A549 (cell line): ENCODE measurements at regions not wholly inside any gene's neighbourhood (a gene's known extent, or its start where the extent isn't known, plus 50 kb on each side); places are given as distances from the start of the nearest gene placed in this dataset.

Experiments used
- ATAC-seq, 2 experiments: fragments of 200-7000 bp in 1 of 2; fragments of >200 bp in 1 of 2; cut with Nextera tagmentation in 1 of 2; cut with Tn5 transposase in 1 of 2; 3 replicates each; pipeline versions ENCODE4 v1.8.0 to v1.9.1; 2018 to 2020; ENCODE audit warnings: mild to moderate bottlenecking in 1 of 2, moderate library complexity in 1 of 2
- CTCF ChIA-PET: fragments of 300-600 bp; sonication (Branson Sonifier 250); formaldehyde crosslinking; extraction: SDS; loops from one replicate; lab custom pipeline; 2021; ENCODE audit warnings: antibody characterized with exemption, inconsistent platforms; lab: Yijun Ruan, JAX
- POLR2A ChIA-PET: fragments of 350-600 bp; formaldehyde crosslinking; extraction: SDS; loops from one replicate; lab custom pipeline; 2021; ENCODE audit warnings: antibody characterized with exemption, inconsistent platforms; lab: Yijun Ruan, JAX
- DNase-seq, 2 experiments: peaks; one replicate each; pipeline versions ENCODE4 v3.0.0 to v3.0.0-alpha.2; 2011 to 2016; ENCODE audit warnings: low read depth in 1 of 2, low spot score in 1 of 2
- FAIRE-seq: peaks from 2 replicates; lab custom pipeline; 2011; peaks lifted over from hg19 to GRCh38; lab: Jason Lieb, UNC
- H3K27ac ChIP-seq, 2 experiments: fragments of >200 bp; sonication (Bioruptor Twin); formaldehyde crosslinking; 3 replicates each; pipeline ENCODE4 v1.5.1; 2016 to 2017
- H3K4me1 ChIP-seq: fragments of >200 bp; sonication (Bioruptor Twin); formaldehyde crosslinking; 3 replicates; pipeline ENCODE4 v1.6.1; 2016
- H3K4me2 ChIP-seq: fragments of >200 bp; sonication (Bioruptor Twin); formaldehyde crosslinking; 3 replicates; pipeline ENCODE4 v1.6.1; 2016
- H3K4me3 ChIP-seq: fragments of >200 bp; sonication (Bioruptor Twin); formaldehyde crosslinking; 3 replicates; pipeline ENCODE4 v1.5.1; 2016
- H3K9me3 ChIP-seq: fragments of >200 bp; sonication (Bioruptor Twin); formaldehyde crosslinking; 3 replicates; pipeline ENCODE4 v1.6.1; 2016
- BHLHE40 ChIP-seq: IDR thresholded peaks from 2 replicates; pipeline ENCODE4 v1.6.1; 2012; ENCODE audit warnings: low read depth, low read length, inconsistent platforms
- CBX8 ChIP-seq: fragments of 200-600 bp; sonication (generic); IDR thresholded peaks from 2 replicates; pipeline ENCODE4 v1.6.1; 2016
- CHD2 ChIP-seq: fragments of 150-350 bp; IDR thresholded peaks from 2 replicates; pipeline ENCODE4 v1.6.1; 2014; ENCODE audit warnings: low read length; ENCODE audit not compliant: partially characterized antibody
- EHF ChIP-seq: fragments of 250-450 bp; sonication (Bioruptor Pico); IDR thresholded peaks from 2 replicates; pipeline ENCODE4 v1.5.0; 2020; ENCODE audit warnings: mild to moderate bottlenecking
- EHMT2 ChIP-seq: fragments of 200-600 bp; sonication (generic); IDR thresholded peaks from 2 replicates; pipeline ENCODE4 v1.6.1; 2016; ENCODE audit warnings: antibody characterized with exemption, low read depth, mild to moderate bottlenecking, moderate library complexity
- FOSL2 ChIP-seq, 2 experiments: fragments of 450-650 bp in 1 of 2; fragments of >200 bp in 1 of 2; sonication (Bioruptor Twin) in 1 of 2; formaldehyde crosslinking; IDR thresholded peaks; 2 replicates each; pipeline versions ENCODE4 v1.5.0 to v1.6.1; 2016 to 2020; ENCODE audit warnings: mild to moderate bottlenecking in 1 of 2, moderate library complexity in 1 of 2
- FOXS1 ChIP-seq: fragments of 250-450 bp; sonication (Bioruptor Pico); IDR thresholded peaks from 2 replicates; pipeline ENCODE4 v1.5.0; 2020; ENCODE audit warnings: mild to moderate bottlenecking, moderate library complexity
- GATA3 ChIP-seq: IDR thresholded peaks from 2 replicates; pipeline ENCODE4 v1.6.1; 2012; ENCODE audit warnings: borderline replicate concordance
- HDAC2 ChIP-seq: fragments of 200-600 bp; sonication (generic); IDR thresholded peaks from 2 replicates; pipeline ENCODE4 v1.6.1; 2016
- HOXB5 ChIP-seq: fragments of 250-450 bp; sonication (Bioruptor Pico); IDR thresholded peaks from 2 replicates; pipeline ENCODE4 v1.5.0; 2020; ENCODE audit warnings: mild to moderate bottlenecking, moderate library complexity
- JUN ChIP-seq, 2 experiments: fragments of >200 bp; sonication (Bioruptor Twin); formaldehyde crosslinking; IDR thresholded peaks; 2 replicates in 1 of 2; 3 replicates in 1 of 2; pipeline ENCODE4 v1.6.1; 2016 to 2017
- JUNB ChIP-seq: fragments of >200 bp; sonication (Bioruptor Twin); formaldehyde crosslinking; IDR thresholded peaks from 2 replicates; pipeline ENCODE4 v1.6.1; 2016
- KDM5A ChIP-seq: fragments of 200-600 bp; sonication (generic); IDR thresholded peaks from 2 replicates; pipeline ENCODE4 v1.6.1; 2016; ENCODE audit warnings: antibody characterized with exemption, mild to moderate bottlenecking
- MAZ ChIP-seq: fragments of 150-350 bp; IDR thresholded peaks from 2 replicates; pipeline ENCODE4 v1.6.1; 2014; ENCODE audit warnings: antibody characterized with exemption, low read depth, low read length, borderline replicate concordance
- MYC ChIP-seq: IDR thresholded peaks from 2 replicates; pipeline ENCODE4 v1.6.1; 2012; ENCODE audit warnings: mild to moderate bottlenecking, inconsistent platforms, low read length, improper control_type of control experiment, borderline replicate concordance
- NPAS2 ChIP-seq: fragments of 250-450 bp; sonication (Bioruptor Pico); IDR thresholded peaks from 2 replicates; pipeline ENCODE4 v1.8.0; 2022; ENCODE audit warnings: mild to moderate bottlenecking, moderate library complexity, borderline replicate concordance
- POLR2AphosphoS2 ChIP-seq: conservative IDR thresholded peaks from 2 replicates; pipeline ENCODE4 v1.6.1; 2012; ENCODE audit warnings: low read length, improper control_type of control experiment, inconsistent platforms
- TFCP2L1 ChIP-seq: fragments of 250-450 bp; sonication (Bioruptor Pico); IDR thresholded peaks from 2 replicates; pipeline ENCODE4 v1.5.0; 2021; ENCODE audit warnings: mild to moderate bottlenecking
- ZNF302 ChIP-seq: fragments of 250-450 bp; sonication (Bioruptor Pico); IDR thresholded peaks from 2 replicates; pipeline ENCODE4 v1.9.0; 2021; ENCODE audit warnings: inconsistent platforms, mild to moderate bottlenecking, moderate library complexity
- ZSCAN20 ChIP-seq: fragments of 250-450 bp; sonication (Bioruptor Pico); IDR thresholded peaks from 2 replicates; pipeline ENCODE4 v1.8.0; 2022; ENCODE audit warnings: mild to moderate bottlenecking, moderate library complexity
- WGBS: methylation state at CpG from one replicate; pipeline ENCODE4 v1.1.6; 2017; ENCODE audit errors: missing lambda C conversion rate; 5-methylcytosine and 5-hydroxymethylcytosine counted together
- TF ChIP-seq, protein P1 (sequence below): fragments of 450-650 bp; IDR thresholded peaks from 2 replicates; pipeline ENCODE4 v1.6.1; 2014; ENCODE audit warnings: antibody characterized with exemption
- TF ChIP-seq, protein P2 (sequence below): fragments of >200 bp; sonication (Bioruptor Twin); formaldehyde crosslinking; IDR thresholded peaks from 3 replicates; pipeline ENCODE4 v1.6.1; 2016
- TF ChIP-seq, protein P3 (sequence below): fragments of 250-450 bp; sonication (Bioruptor Pico); IDR thresholded peaks from 2 replicates; pipeline ENCODE4 v1.5.0; 2021; ENCODE audit warnings: mild to moderate bottlenecking, moderate library complexity, borderline replicate concordance
- TF ChIP-seq, protein P4 (sequence below): IDR thresholded peaks from 2 replicates; pipeline ENCODE4 v1.6.1; 2012; ENCODE audit warnings: low read depth, borderline replicate concordance
- TF ChIP-seq, protein P5 (sequence below): fragments of >200 bp; sonication (Bioruptor Twin); formaldehyde crosslinking; IDR thresholded peaks from 2 replicates; pipeline ENCODE4 v1.6.1; 2016
- TF ChIP-seq, protein P6 (sequence below): fragments of 150-350 bp; IDR thresholded peaks from 2 replicates; pipeline ENCODE4 v1.6.1; 2014; ENCODE audit warnings: low read depth, mild to moderate bottlenecking, low read length

DNA sequence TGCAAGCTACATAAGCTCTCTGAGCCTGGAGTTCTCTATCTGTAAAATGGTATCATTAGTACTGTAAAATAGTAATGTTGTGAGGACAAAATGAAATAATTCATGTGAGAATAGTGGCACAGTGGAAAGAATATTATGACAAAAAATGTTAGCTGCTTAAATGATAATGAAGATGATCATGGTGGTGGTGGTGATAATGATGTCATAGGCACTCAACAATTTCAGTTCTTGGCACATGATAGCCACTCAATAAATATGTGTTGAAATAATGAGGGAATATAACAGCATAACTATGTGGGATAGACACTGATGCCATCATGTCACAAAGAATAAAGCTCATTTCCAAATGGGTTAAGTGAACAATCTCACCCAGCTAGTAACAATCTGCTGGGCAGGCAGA is 736.3 kb downstream of the EFNB2 start:
- no peak for DNase-seq
- no peak overlapping the region for H3K27ac ChIP-seq
- no peak overlapping the region for H3K4me3 ChIP-seq
- TF ChIP-seq, protein P1, sequence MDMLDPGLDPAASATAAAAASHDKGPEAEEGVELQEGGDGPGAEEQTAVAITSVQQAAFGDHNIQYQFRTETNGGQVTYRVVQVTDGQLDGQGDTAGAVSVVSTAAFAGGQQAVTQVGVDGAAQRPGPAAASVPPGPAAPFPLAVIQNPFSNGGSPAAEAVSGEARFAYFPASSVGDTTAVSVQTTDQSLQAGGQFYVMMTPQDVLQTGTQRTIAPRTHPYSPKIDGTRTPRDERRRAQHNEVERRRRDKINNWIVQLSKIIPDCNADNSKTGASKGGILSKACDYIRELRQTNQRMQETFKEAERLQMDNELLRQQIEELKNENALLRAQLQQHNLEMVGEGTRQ = no peak
- TF ChIP-seq NPAS2 (CRISPR knock-in tag) (no peak), HOXB5 (CRISPR knock-in tag) (no peak), MYC (no peak), EHMT2 (no peak), EHF (no peak), ZNF302 (CRISPR knock-in tag) (no peak), JUNB (no peak), FOXS1 (CRISPR knock-in tag) (no peak)
- TF ChIP-seq, protein P2, sequence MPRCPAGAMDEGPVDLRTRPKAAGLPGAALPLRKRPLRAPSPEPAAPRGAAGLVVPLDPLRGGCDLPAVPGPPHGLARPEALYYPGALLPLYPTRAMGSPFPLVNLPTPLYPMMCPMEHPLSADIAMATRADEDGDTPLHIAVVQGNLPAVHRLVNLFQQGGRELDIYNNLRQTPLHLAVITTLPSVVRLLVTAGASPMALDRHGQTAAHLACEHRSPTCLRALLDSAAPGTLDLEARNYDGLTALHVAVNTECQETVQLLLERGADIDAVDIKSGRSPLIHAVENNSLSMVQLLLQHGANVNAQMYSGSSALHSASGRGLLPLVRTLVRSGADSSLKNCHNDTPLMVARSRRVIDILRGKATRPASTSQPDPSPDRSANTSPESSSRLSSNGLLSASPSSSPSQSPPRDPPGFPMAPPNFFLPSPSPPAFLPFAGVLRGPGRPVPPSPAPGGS = no peak
- TF ChIP-seq, protein P3, sequence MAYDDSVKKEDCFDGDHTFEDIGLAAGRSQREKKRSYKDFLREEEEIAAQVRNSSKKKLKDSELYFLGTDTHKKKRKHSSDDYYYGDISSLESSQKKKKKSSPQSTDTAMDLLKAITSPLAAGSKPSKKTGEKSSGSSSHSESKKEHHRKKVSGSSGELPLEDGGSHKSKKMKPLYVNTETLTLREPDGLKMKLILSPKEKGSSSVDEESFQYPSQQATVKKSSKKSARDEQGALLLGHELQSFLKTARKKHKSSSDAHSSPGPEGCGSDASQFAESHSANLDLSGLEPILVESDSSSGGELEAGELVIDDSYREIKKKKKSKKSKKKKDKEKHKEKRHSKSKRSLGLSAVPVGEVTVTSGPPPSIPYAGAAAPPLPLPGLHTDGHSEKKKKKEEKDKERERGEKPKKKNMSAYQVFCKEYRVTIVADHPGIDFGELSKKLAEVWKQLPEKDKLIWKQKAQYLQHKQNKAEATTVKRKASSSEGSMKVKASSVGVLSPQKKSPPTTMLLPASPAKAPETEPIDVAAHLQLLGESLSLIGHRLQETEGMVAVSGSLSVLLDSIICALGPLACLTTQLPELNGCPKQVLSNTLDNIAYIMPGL (CRISPR knock-in tag) = no peak
- POLR2A ChIA-PET = no interaction called here
- no peak for ATAC-seq
- no peak for FAIRE-seq
- H3K4me1 ChIP-seq = no peaks in the 10 kb centered on the region
- CTCF ChIA-PET = interaction anchor here (0.7 kb wide), 1 partner anchor 600 kb away, joined by 3 read pairs; no protein-coding TSS in a partner anchor
- H3K4me2 ChIP-seq = no peak overlapping the region
- no peaks in the 10 kb centered on the region for H3K9me3 ChIP-seq

DNA sequence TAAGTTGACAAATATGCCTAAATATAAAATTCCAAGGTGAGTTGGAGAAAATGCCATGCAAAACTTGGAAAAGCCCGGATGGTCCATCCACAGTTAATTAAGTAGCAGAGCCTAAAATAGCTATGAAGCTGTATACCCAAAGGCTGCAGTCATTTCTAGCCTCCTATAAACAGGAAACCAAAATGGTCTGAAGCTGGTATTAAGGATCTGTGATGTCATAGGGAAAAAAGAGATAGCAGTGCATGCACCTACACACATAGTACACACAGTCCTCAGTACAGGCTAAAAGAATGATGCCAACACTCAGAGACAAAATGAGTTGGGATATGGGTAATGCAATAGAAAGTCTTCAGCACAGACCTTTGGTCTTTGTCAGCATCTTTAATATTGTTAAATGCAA is 736.9 kb downstream of the EFNB2 start:
- Histone ChIP-seq H3K9me3 (no peaks in the 10 kb centered on the region), H3K27ac (no peak overlapping the region), H3K4me1 (no peaks in the 10 kb centered on the region), H3K4me3 (no peak overlapping the region), H3K4me2 (no peak overlapping the region)
- WGBS = 0% methylated on average over 1 of the region's 1 CpG
- DNase-seq (no peak), FAIRE-seq (no peak), ATAC-seq (no peak)
- ChIA-PET POLR2A (no interaction called here), CTCF (interaction anchor here (0.7 kb wide), 1 partner anchor 601 kb away, joined by 3 read pairs; no protein-coding TSS in a partner anchor)
- TF ChIP-seq TFCP2L1 (CRISPR knock-in tag) = no peak
- no peak for TF ChIP-seq FOXS1 (CRISPR knock-in tag)
- TF ChIP-seq MAZ = no peak
- no peak for TF ChIP-seq GATA3
- TF ChIP-seq, protein P4, sequence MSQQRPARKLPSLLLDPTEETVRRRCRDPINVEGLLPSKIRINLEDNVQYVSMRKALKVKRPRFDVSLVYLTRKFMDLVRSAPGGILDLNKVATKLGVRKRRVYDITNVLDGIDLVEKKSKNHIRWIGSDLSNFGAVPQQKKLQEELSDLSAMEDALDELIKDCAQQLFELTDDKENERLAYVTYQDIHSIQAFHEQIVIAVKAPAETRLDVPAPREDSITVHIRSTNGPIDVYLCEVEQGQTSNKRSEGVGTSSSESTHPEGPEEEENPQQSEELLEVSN = no peak
- TF ChIP-seq NPAS2 (CRISPR knock-in tag) = no peak
- TF ChIP-seq, protein P1 = no peak
- no peak for TF ChIP-seq KDM5A
- TF ChIP-seq POLR2AphosphoS2 = no peak
- TF ChIP-seq, protein P5, sequence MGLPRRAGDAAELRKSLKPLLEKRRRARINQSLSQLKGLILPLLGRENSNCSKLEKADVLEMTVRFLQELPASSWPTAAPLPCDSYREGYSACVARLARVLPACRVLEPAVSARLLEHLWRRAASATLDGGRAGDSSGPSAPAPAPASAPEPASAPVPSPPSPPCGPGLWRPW = no peak
- no peak for TF ChIP-seq CBX8
- TF ChIP-seq, protein P6, sequence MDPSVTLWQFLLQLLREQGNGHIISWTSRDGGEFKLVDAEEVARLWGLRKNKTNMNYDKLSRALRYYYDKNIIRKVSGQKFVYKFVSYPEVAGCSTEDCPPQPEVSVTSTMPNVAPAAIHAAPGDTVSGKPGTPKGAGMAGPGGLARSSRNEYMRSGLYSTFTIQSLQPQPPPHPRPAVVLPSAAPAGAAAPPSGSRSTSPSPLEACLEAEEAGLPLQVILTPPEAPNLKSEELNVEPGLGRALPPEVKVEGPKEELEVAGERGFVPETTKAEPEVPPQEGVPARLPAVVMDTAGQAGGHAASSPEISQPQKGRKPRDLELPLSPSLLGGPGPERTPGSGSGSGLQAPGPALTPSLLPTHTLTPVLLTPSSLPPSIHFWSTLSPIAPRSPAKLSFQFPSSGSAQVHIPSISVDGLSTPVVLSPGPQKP = no peak
- no peak for TF ChIP-seq ZNF302 (CRISPR knock-in tag)
- TF ChIP-seq ZSCAN20 (CRISPR knock-in tag) = no peak
- no peak for TF ChIP-seq HOXB5 (CRISPR knock-in tag)
- TF ChIP-seq JUN (IDR thresholded peaks at IDR 0.05) = no peak
- no peak for TF ChIP-seq FOSL2 (IDR thresholded peaks at IDR 0.05)
- TF ChIP-seq FOSL2 (CRISPR knock-in tag; IDR thresholded peaks at IDR 0.05) = no peak
- no peak for TF ChIP-seq HDAC2
- TF ChIP-seq CHD2 = no peak
- no peak for TF ChIP-seq BHLHE40
- TF ChIP-seq, all 56 proteins: peak for 0
